RWPE2 (cell line): ENCODE measurements at regions not wholly inside any gene's neighbourhood (a gene's known extent, or its start where the extent isn't known, plus 50 kb on each side); places are given as distances from the start of the nearest gene placed in this dataset.

Experiments
- ATAC-seq: fragments of 200-7000 bp; cut with Tn5 transposase; 3 replicates; pipeline ENCODE4 v1.9.1; 2021; ENCODE audit warnings: low read depth
- DNase-seq: peaks from one replicate; pipeline ENCODE4 v3.0.0-alpha.2; 2020; ENCODE audit warnings: low spot score
- H3K27ac ChIP-seq: fragments of 450-650 bp; 2 replicates; pipeline ENCODE4 v1.5.1; 2017; ENCODE audit warnings: mild to moderate bottlenecking; ENCODE audit not compliant: poor library complexity, severe bottlenecking
- H3K27me3 ChIP-seq: fragments of 250-450 bp; sonication (Bioruptor Pico); 2 replicates; pipeline ENCODE4 v1.5.1; 2021; ENCODE audit warnings: mild to moderate bottlenecking, moderate library complexity; ENCODE audit not compliant: insufficient read depth, poor library complexity, severe bottlenecking
- H3K36me3 ChIP-seq: fragments of 250-450 bp; sonication (Bioruptor Pico); 2 replicates; pipeline ENCODE4 v1.5.1; 2020; ENCODE audit warnings: low read depth, mild to moderate bottlenecking, moderate library complexity
- H3K4me1 ChIP-seq: fragments of 250-450 bp; sonication (Bioruptor Pico); 2 replicates; pipeline ENCODE4 v1.5.1; 2021; ENCODE audit warnings: mild to moderate bottlenecking, moderate library complexity; ENCODE audit not compliant: insufficient read depth, poor library complexity, severe bottlenecking
- H3K4me3 ChIP-seq: fragments of 250-450 bp; sonication (Bioruptor Pico); 2 replicates; pipeline ENCODE4 v1.5.1; 2021; ENCODE audit warnings: mild to moderate bottlenecking, moderate library complexity; ENCODE audit not compliant: severe bottlenecking
- H3K9me3 ChIP-seq: fragments of 250-450 bp; sonication (Bioruptor Pico); 2 replicates; pipeline ENCODE4 v1.5.1; 2021; ENCODE audit warnings: mild to moderate bottlenecking, moderate library complexity; ENCODE audit not compliant: severe bottlenecking
- CTCF ChIP-seq: fragments of 450-650 bp; IDR thresholded peaks from one replicate; pipeline ENCODE4 v1.5.1; 2017; ENCODE audit warnings: mild to moderate bottlenecking, moderate library complexity; ENCODE audit not compliant: poor library complexity, severe bottlenecking

DNA sequence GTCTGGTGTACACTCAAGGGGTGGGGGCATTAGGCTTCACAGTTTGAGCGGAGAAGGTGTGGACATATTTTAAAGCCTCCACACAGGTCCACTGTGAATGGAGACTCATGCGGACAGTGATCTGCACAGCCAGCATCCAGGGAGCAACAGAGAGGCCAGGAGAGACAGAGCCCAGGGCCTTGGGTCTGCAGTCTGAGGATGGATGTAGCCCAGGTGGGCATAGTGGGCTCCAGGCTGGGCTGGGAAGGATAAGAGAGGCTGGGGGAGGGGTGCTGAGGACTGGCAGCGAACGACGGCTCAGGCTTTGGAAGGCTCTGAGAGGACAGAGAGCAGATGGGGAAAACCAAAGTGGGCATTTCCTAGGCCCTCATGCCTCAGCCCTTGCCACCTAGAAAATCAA is 128.8 kb downstream of the PAPOLA start:
- no peak for TF ChIP-seq CTCF
- Histone ChIP-seq H3K4me1 (no peaks in the 10 kb centered on the region), H3K27ac (no peak overlapping the region), H3K27me3 (peaks cover 6% of the 10 kb centered on the region), H3K36me3 (no peaks in the 10 kb centered on the region), H3K9me3 (no peaks in the 10 kb centered on the region), H3K4me3 (no peak overlapping the region)
- no peak for ATAC-seq
- no peak for DNase-seq

- no peaks in the 10 kb centered on the region for H3K9me3 ChIP-seq
- ATAC-seq: peak; percentile 39; the same call in 2 of the 3 replicates
These were observed 129.6 kb downstream of the PAPOLA start for GRCh38 chr14:96631621-96632362.

DNA sequence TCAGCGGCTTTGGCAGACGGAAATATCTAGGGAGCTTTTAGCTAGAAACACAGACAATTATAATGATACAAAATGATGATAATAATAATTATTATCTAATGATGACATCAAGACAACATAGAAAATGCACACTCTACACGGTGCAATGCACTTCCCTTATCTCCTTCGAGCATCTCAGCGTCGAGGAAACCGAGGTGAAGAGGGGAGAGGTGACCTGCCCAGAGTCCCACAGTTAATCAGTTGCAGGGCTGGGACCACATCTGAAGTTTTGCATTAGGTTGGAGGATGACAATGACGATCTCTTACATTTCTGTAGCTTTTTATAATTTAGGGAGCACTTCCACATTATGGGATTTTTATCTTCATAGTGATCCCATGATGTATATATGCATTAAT is 130.2 kb downstream of the PAPOLA start:
- ATAC-seq (no peak), DNase-seq (no peak)
- Histone ChIP-seq H3K27me3 (no peaks in the 10 kb centered on the region), H3K9me3 (no peaks in the 10 kb centered on the region), H3K36me3 (no peaks in the 10 kb centered on the region), H3K4me3 (no peak overlapping the region), H3K27ac (no peak overlapping the region), H3K4me1 (no peaks in the 10 kb centered on the region)
- no peak for TF ChIP-seq CTCF

More at GRCh38 chr14:96631621-96632362, 129.6 kb downstream of the PAPOLA start:
- Histone ChIP-seq H3K4me1 (no peaks in the 10 kb centered on the region), H3K4me3 (no peak overlapping the region), H3K36me3 (no peaks in the 10 kb centered on the region), H3K27ac (no peak overlapping the region), H3K27me3 (peaks cover 5% of the 10 kb centered on the region)
- no peak for DNase-seq
- no peak for TF ChIP-seq CTCF

DNA sequence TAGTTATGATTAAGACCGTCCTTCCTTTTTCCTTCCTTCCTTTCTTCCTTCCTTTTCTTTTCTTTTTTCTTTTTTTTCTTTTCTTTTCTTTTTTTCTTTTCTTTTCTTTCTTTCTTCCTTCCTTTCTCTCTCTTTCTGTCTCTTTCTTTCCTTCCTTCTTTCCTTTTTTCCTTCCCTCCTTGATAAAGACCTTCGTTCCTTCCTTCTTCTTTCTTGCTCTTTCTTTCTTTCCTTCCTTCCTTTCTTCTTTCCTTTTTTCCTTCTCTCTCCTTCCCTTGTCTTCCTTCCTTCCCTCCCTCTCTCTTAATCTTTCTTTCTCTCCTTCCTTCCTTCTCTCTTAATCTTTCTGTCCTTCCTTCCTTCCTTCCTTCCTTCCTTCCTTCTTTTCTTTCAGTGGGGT is 130.9 kb downstream of the PAPOLA start:
- no peaks in the 10 kb centered on the region for H3K36me3 ChIP-seq
- DNase-seq (no peak), ATAC-seq (no peak)
- H3K27me3 ChIP-seq: no peaks in the 10 kb centered on the region
- H3K4me1 ChIP-seq: no peaks in the 10 kb centered on the region
- no peak overlapping the region for H3K4me3 ChIP-seq
- no peak overlapping the region for H3K27ac ChIP-seq
- no peak for TF ChIP-seq CTCF
- H3K9me3 ChIP-seq: no peaks in the 10 kb centered on the region

- H3K27me3 ChIP-seq: no peaks in the 10 kb centered on the region
- no peak for TF ChIP-seq CTCF
- no peak overlapping the region for H3K27ac ChIP-seq
- no peaks in the 10 kb centered on the region for H3K36me3 ChIP-seq
- H3K4me3 ChIP-seq: no peak overlapping the region
- no peaks in the 10 kb centered on the region for H3K9me3 ChIP-seq
- DNase-seq (no peak), ATAC-seq (no peak)
- H3K4me1 ChIP-seq: no peaks in the 10 kb centered on the region
These were observed 132.3 kb downstream of the PAPOLA start for GRCh38 chr14:96634481-96634880.
